Heart right ventricle (tissue), 16 donors: ENCODE measurements at regions not wholly inside any gene's neighbourhood (a gene's known extent, or its start where the extent isn't known, plus 50 kb on each side); places are given as distances from the start of the nearest gene placed in this dataset.

Experiments
- ATAC-seq, 8 donors: fragments of 200-7000 bp; cut with Tn5 transposase; one replicate each; pipeline ENCODE4 v1.9.1; 2020; ENCODE audit warnings: mild to moderate bottlenecking in 8 of 8, moderate library complexity in 8 of 8, moderate number of reproducible peaks in 1 of 8
- DNase-seq, 2 donors: peaks; one replicate each; pipeline ENCODE4 v3.0.0-alpha.2; 2020
- H3K27ac ChIP-seq, 10 donors: fragments of 200-600 bp; sonication (generic) in 2 of 10; one replicate each; pipeline versions ENCODE4 v1.5.0 to v1.8.0; 2020 to 2022; ENCODE audit warnings: mild to moderate bottlenecking in 3 of 10
- H3K27me3 ChIP-seq, 7 donors: fragments of 200-600 bp; one replicate each; pipeline ENCODE4 v1.8.0; 2021 to 2022; ENCODE audit warnings: mild to moderate bottlenecking in 2 of 7
- H3K36me3 ChIP-seq, 9 donors: fragments of 200-600 bp; sonication (generic) in 1 of 9; one replicate each; pipeline versions ENCODE4 v1.5.0 to v1.8.0; 2020 to 2022; ENCODE audit warnings: mild to moderate bottlenecking in 2 of 9
- H3K4me1 ChIP-seq, 9 donors: fragments of 200-600 bp; sonication (generic) in 1 of 9; one replicate each; pipeline versions ENCODE4 v1.5.0 to v1.8.0; 2020 to 2022; ENCODE audit warnings: mild to moderate bottlenecking in 4 of 9
- H3K4me3 ChIP-seq, 10 donors: fragments of 200-600 bp; sonication (generic) in 2 of 10; one replicate each; pipeline versions ENCODE4 v1.5.0 to v1.8.0; 2020 to 2022; ENCODE audit warnings: mild to moderate bottlenecking in 7 of 10, moderate library complexity in 2 of 10
- H3K9me3 ChIP-seq, 11 donors: fragments of 200-600 bp in 10 of 11; sonication (generic) in 2 of 11; one replicate each; pipeline versions ENCODE4 v1.5.0 to v1.8.0; 2013 to 2022; ENCODE audit warnings: mild to moderate bottlenecking in 2 of 11, control low read depth in 1 of 11, moderate library complexity in 1 of 11
- WGBS, 2 donors: extraction: QIAGEN DNeasy Blood & Tissue Kit; methylation state at CpG; one replicate each; pipeline ENCODE4 v1.1.7; 2013; ENCODE audit warnings: inconsistent platforms in 1 of 2; 5-methylcytosine and 5-hydroxymethylcytosine counted together
- intact Hi-C, 10 donors: fragments of 100-400 bp; cut with DNase I; formaldehyde crosslinking; loops; one replicate each; pipeline versions ENCODE4 v1.11.1 to v1.14.2; 2022
- TF ChIP-seq, protein P1 (sequence below), 9 donors: fragments of 200-600 bp; sonication (generic) in 2 of 9; IDR thresholded peaks; one replicate each; pipeline versions ENCODE4 v1.5.0 to v1.8.0; 2021 to 2022; ENCODE audit warnings: antibody characterized with exemption in 9 of 9, mild to moderate bottlenecking in 5 of 9, moderate library complexity in 1 of 9
- donor health status: Arrhythmogenic right ventricular cardiomyopathy.
- donor health status: ischemic (EF 13 %, LVEDD 7.1; RV severe dilation, severe dysfunction).
- donor health status: healthy with polysubstance abuse.
- donor health status: DM: no; HTN: yes; CAD: no.
- donor health status: DM: no; HTN: no; CAD: no.
- donor health status: ischemic (EF 25% LVEDD 6.9; RV normal size, moderate dysfunction).
- donor health status: ischemic (EF 25% LVEDD 5.7; RV mildly dilated, moderate dysfunction).
- donor health status: healthy.
- donor health status: DM: yes; HTN: yes; CAD: no.
- donor health status: Ischemic cardiomyopathy.
- donor health status: ischemic (EF 35%, LVEDD 5.7; RV mildly dilated, moderate dysfunction).
- donor health status: nonischemic (EF 11% LVEDD 7.7; RV severe dilation, severe dysfunction).
- donor health status: DM: yes; HTN: yes; CAD: no.
- donor health status: PGD.
- donor health status: ischemic (EF 29% LVEDD 5.4; RV normal size, mild dysfunction).
- donor health status: nonischemic (EF 23%, LVEDD 6.1; RV moderate dilation, normal function).

DNA sequence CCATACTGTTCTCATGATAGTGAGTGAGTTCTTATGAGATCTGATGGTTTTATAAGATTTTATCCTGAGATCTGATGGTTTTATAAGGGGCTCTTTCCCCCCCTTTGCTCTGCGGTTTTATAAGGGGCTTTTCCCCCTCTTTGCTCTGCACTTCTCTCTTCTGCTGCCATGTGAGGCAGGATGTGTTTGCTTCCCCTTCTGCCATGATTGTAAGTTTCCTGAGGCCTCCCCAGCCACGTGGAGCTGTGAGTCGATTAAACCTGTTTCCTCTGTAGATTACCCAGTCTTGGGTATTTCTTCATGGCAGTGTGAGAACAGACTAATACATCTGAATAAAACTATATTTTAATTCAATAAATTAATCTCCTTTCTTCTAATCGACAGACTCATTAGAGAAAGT is 64.9 kb upstream of the ZSWIM6 start:
- no peaks in the 10 kb centered on the region for H3K9me3 ChIP-seq
- DNase-seq (no peak), ATAC-seq (no peak)
- no peaks in the 10 kb centered on the region for H3K36me3 ChIP-seq
- 58 to 68% methylated on average over 4 of the region's 4 CpGs for WGBS, 2 donors
- intact Hi-C loops: no loop called here
- TF ChIP-seq, protein P1, sequence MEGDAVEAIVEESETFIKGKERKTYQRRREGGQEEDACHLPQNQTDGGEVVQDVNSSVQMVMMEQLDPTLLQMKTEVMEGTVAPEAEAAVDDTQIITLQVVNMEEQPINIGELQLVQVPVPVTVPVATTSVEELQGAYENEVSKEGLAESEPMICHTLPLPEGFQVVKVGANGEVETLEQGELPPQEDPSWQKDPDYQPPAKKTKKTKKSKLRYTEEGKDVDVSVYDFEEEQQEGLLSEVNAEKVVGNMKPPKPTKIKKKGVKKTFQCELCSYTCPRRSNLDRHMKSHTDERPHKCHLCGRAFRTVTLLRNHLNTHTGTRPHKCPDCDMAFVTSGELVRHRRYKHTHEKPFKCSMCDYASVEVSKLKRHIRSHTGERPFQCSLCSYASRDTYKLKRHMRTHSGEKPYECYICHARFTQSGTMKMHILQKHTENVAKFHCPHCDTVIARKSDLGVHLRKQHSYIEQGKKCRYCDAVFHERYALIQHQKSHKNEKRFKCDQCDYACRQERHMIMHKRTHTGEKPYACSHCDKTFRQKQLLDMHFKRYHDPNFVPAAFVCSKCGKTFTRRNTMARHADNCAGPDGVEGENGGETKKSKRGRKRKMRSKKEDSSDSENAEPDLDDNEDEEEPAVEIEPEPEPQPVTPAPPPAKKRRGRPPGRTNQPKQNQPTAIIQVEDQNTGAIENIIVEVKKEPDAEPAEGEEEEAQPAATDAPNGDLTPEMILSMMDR (IDR thresholded peaks at IDR 0.05): no peak
- H3K4me3 ChIP-seq: no peak overlapping the region
- H3K27ac ChIP-seq: no peak overlapping the region
- H3K27me3 ChIP-seq: peaks cover 0 to 6% (median 0%) of the 10 kb centered on the region in 7 donors
- peaks cover 0 to 23% (median 0%) of the 10 kb centered on the region in 9 donors for H3K4me1 ChIP-seq

DNA sequence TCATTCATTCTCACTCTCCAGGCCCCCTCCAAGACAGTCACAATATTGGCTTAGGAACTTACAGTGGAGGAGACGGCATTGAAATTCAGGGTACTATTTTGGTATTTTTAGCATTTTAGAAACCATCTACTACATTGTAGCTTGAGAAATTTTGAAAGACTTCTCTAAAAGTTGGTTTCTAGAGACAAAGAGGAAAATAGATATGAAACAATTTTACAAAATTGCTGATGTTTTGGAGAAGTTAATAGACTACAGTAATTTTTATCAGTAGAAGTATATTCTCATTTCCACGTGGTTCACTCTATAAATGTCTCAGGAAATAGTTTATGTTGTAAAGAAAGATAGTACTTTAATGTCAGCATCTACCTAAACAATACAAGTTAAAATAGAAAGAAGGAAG is 63.2 kb upstream of the ZSWIM6 start:
- intact Hi-C loops: no loop called here

DNA sequence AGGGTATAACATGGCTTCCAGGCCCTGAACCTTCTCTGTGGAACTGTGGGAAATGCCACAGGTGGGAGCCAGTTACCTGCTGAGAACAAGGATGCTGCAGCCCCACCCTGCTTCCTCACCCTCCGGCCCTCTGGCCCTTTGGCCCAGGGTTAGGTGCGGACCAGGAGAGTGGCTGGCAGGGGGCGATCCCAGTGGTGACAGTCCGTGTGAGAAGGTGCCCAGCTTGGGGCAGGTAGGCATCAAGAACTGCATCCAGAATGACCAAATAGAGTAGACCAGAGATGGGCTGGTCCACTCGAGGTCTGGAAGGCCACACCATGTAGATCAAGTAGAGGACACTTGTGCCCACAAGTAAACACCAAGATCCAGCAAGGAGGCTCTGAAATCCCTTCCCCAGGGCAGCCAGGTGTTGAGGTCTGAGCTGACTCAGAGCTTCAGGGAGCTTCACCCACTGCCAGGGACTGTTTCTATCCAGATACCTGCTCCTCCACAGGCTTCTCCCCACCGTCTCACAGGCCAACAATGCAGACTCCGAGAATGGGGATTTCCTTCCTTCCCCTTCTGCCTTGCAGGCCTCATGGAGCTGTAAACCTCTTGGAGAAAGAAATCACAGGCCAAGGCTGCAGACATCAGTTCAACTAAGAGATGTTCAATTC is 61.4 kb upstream of the ZSWIM6 start:
- WGBS, 2 donors: 75 to 77% methylated on average over 7 of the region's 7 CpGs
- Histone ChIP-seq H3K4me3 (no peak overlapping the region), H3K27me3 (peaks cover 0 to 6% (median 0%) of the 10 kb centered on the region in 7 donors), H3K9me3 (no peaks in the 10 kb centered on the region), H3K36me3 (no peaks in the 10 kb centered on the region), H3K4me1 (peaks cover 0 to 38% (median 0%) of the 10 kb centered on the region in 9 donors), H3K27ac (no peak overlapping the region)
- DNase-seq (no peak), ATAC-seq (no peak)
- intact Hi-C loops: loop anchor here in 2 of 10 donors (10.0 kb wide), 2 partner anchors 106 to 544 kb away; partner anchors contain the start of gene SMIM15 (in 1 of the 2)
- TF ChIP-seq, protein P1 (IDR thresholded peaks at IDR 0.05): no peak

More for the DNA sequence above, 63.2 kb upstream of the ZSWIM6 start:
- H3K36me3 ChIP-seq: no peaks in the 10 kb centered on the region
- TF ChIP-seq, protein P1 (IDR thresholded peaks at IDR 0.05): no peak
- no peaks in the 10 kb centered on the region for H3K9me3 ChIP-seq
- ATAC-seq: no peak
- WGBS, 2 donors: 52 to 66% methylated on average over 2 of the region's 2 CpGs
- H3K27me3 ChIP-seq: peaks cover 0 to 6% (median 0%) of the 10 kb centered on the region in 7 donors
- H3K4me3 ChIP-seq: no peak overlapping the region
- no peak for DNase-seq
- peaks cover 0 to 28% (median 0%) of the 10 kb centered on the region in 9 donors for H3K4me1 ChIP-seq
- peak overlapping the region in 1 of 10 donors; percentile 18 for H3K27ac ChIP-seq

DNA sequence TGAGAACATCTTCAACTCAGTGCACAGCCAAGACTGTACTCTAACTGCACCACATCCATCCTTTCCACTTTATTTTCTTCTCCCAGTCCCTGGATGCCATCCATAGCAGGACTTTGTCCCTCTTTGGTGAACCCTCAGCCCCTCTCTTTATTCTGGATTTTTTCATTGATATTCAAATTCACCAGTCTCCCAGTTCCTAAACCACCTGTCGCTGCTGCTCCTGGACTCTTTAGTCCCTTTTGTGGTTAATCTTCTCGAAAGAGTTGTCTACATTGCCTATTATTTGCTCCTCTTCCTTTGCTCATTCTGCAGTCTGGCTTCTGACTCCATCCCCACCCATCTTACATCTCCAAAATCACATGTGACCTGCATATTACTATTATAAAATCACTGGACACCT is 59.4 kb upstream of the ZSWIM6 start:
- intact Hi-C loops: loop anchor here in 2 of 10 donors (10.0 kb wide), 2 partner anchors 108 to 542 kb away; partner anchors contain the start of gene SMIM15 (in 1 of the 2)
- Histone ChIP-seq H3K27me3 (peaks cover 0 to 6% (median 0%) of the 10 kb centered on the region in 7 donors), H3K4me1 (peaks cover 0 to 59% (median 0%) of the 10 kb centered on the region in 9 donors), H3K4me3 (no peak overlapping the region), H3K27ac (no peak overlapping the region), H3K36me3 (no peaks in the 10 kb centered on the region), H3K9me3 (no peaks in the 10 kb centered on the region)
- 90 to 92% methylated on average over 2 of the region's 2 CpGs for WGBS, 2 donors
- DNase-seq (no peak), ATAC-seq (no peak)
- TF ChIP-seq, protein P1 (IDR thresholded peaks at IDR 0.05): no peak
